Neural crest cell (in vitro differentiated cells): ENCODE measurements at regions not wholly inside any gene's neighbourhood (a gene's known extent, or its start where the extent isn't known, plus 50 kb on each side); places are given as distances from the start of the nearest gene placed in this dataset.

Experiments used
- DNase-seq: peaks from one replicate; pipeline ENCODE4 v3.0.0; 2021; ENCODE audit warnings: low read depth, mixed read lengths, low spot score
- H3K27ac Mint-ChIP-seq: one replicate; pipeline ENCODE4 v1.8.0; 2021; ENCODE audit warnings: mild to moderate bottlenecking, mixed read lengths; ENCODE audit not compliant: unreplicated experiment
- H3K27me3 Mint-ChIP-seq: 2 replicates; pipeline ENCODE4 v1.8.0; 2021; ENCODE audit warnings: low read depth, mild to moderate bottlenecking, mixed read lengths
- H3K36me3 Mint-ChIP-seq: 2 replicates; pipeline ENCODE4 v1.8.0; 2021; ENCODE audit warnings: low read depth, mild to moderate bottlenecking, mixed read lengths
- H3K4me1 Mint-ChIP-seq: 2 replicates; pipeline ENCODE4 v1.8.0; 2021; ENCODE audit warnings: mixed read lengths
- H3K4me3 Mint-ChIP-seq: one replicate; pipeline ENCODE4 v1.8.0; 2021; ENCODE audit warnings: mild to moderate bottlenecking, mixed read lengths
- H3K9me3 Mint-ChIP-seq: 2 replicates; pipeline ENCODE4 v1.8.0; 2021; ENCODE audit warnings: mixed read lengths
- CTCF ChIP-seq: fragments of 200-600 bp; sonication (generic); conservative IDR thresholded peaks from 2 replicates; pipeline ENCODE4 v1.5.0; 2021; ENCODE audit warnings: antibody characterized with exemption, mild to moderate bottlenecking

- no peak for DNase-seq
- H3K4me1 Mint-ChIP-seq: peaks cover 6% of the 10 kb centered on the region
- no peaks in the 10 kb centered on the region for H3K36me3 Mint-ChIP-seq
- no peaks in the 10 kb centered on the region for H3K27me3 Mint-ChIP-seq
- peaks cover 5% of the 10 kb centered on the region for H3K9me3 Mint-ChIP-seq
- no peak overlapping the region for H3K27ac Mint-ChIP-seq
- H3K4me3 Mint-ChIP-seq: no peak overlapping the region
- TF ChIP-seq CTCF: no peak
Measured at GRCh38 chr10:85045046-85045445, 716.7 kb downstream of the CCSER2 start.

- no peak for TF ChIP-seq CTCF
- Mint-ChIP-seq H3K4me3 (no peak overlapping the region), H3K27me3 (no peaks in the 10 kb centered on the region), H3K9me3 (peaks cover 5% of the 10 kb centered on the region), H3K36me3 (no peaks in the 10 kb centered on the region), H3K4me1 (peaks cover 6% of the 10 kb centered on the region), H3K27ac (no peak overlapping the region)
- DNase-seq: no peak
Measured at GRCh38 chr10:85047170-85047834, 718.9 kb downstream of the CCSER2 start.

GRCh38 chr10:85047979-85048378 lies 719.6 kb downstream of the CCSER2 start:
- H3K36me3 Mint-ChIP-seq: no peaks in the 10 kb centered on the region

GRCh38 chr10:85048644-85049043 lies 720.3 kb downstream of the CCSER2 start:
- TF ChIP-seq CTCF: no peak
- no peaks in the 10 kb centered on the region for H3K27me3 Mint-ChIP-seq
- no peak for DNase-seq
- H3K9me3 Mint-ChIP-seq: peaks cover 5% of the 10 kb centered on the region
- H3K27ac Mint-ChIP-seq: no peak overlapping the region
- no peak overlapping the region for H3K4me3 Mint-ChIP-seq
- no peaks in the 10 kb centered on the region for H3K36me3 Mint-ChIP-seq
- H3K4me1 Mint-ChIP-seq: no peaks in the 10 kb centered on the region

More at GRCh38 chr10:85047979-85048378, 719.6 kb downstream of the CCSER2 start:
- Mint-ChIP-seq H3K27ac (no peak overlapping the region), H3K4me3 (no peak overlapping the region), H3K4me1 (peaks cover 5% of the 10 kb centered on the region), H3K27me3 (no peaks in the 10 kb centered on the region), H3K9me3 (peaks cover 8% of the 10 kb centered on the region)
- no peak for TF ChIP-seq CTCF
- DNase-seq: no peak

GRCh38 chr10:85060944-85061343 lies 732.6 kb downstream of the CCSER2 start:
- H3K27ac Mint-ChIP-seq: no peak overlapping the region
- DNase-seq: no peak
- no peak for TF ChIP-seq CTCF
- peaks cover 10% of the 10 kb centered on the region for H3K9me3 Mint-ChIP-seq
- no peak overlapping the region for H3K4me3 Mint-ChIP-seq
- H3K36me3 Mint-ChIP-seq: peaks cover 2% of the 10 kb centered on the region
- no peaks in the 10 kb centered on the region for H3K27me3 Mint-ChIP-seq
- H3K4me1 Mint-ChIP-seq: no peaks in the 10 kb centered on the region
